GM13976 (cell line): ENCODE measurements at regions not wholly inside any gene's neighbourhood (a gene's known extent, or its start where the extent isn't known, plus 50 kb on each side); places are given as distances from the start of the nearest gene placed in this dataset.
"Not testable (repeated sequence)": the region's sequence is repeated elsewhere in the genome, so short reads cannot be mapped to it uniquely, and the experiment has no call there.

Experiments used
- DNase-seq: peaks from one replicate; pipeline ENCODE4 v3.0.0; 2012; ENCODE audit warnings: low spot score
- in situ Hi-C: fragments of 300-500 bp; cut with MboI; formaldehyde crosslinking; loops from one replicate; pipeline ENCODE4 v1.12.0; 2022; ENCODE audit warnings: low sequenced_read_pairs, mixed read lengths, inconsistent platforms; ENCODE audit not compliant: unreplicated experiment
- TF ChIP-seq, protein P1 (sequence below): IDR thresholded peaks from 2 replicates; pipeline ENCODE4 v1.5.1; 2012; ENCODE audit warnings: borderline replicate concordance, mild to moderate bottlenecking; ENCODE audit not compliant: insufficient read depth; ENCODE audit errors: extremely low read depth, missing control alignments, control extremely low read depth

- no peak for DNase-seq
- in situ Hi-C loops, result no loop called here
- TF ChIP-seq, protein P1, sequence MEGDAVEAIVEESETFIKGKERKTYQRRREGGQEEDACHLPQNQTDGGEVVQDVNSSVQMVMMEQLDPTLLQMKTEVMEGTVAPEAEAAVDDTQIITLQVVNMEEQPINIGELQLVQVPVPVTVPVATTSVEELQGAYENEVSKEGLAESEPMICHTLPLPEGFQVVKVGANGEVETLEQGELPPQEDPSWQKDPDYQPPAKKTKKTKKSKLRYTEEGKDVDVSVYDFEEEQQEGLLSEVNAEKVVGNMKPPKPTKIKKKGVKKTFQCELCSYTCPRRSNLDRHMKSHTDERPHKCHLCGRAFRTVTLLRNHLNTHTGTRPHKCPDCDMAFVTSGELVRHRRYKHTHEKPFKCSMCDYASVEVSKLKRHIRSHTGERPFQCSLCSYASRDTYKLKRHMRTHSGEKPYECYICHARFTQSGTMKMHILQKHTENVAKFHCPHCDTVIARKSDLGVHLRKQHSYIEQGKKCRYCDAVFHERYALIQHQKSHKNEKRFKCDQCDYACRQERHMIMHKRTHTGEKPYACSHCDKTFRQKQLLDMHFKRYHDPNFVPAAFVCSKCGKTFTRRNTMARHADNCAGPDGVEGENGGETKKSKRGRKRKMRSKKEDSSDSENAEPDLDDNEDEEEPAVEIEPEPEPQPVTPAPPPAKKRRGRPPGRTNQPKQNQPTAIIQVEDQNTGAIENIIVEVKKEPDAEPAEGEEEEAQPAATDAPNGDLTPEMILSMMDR, result no peak
Observed at GRCh38 chr3:56954125-56954524, 106.3 kb upstream of the SPATA12 start.

GRCh38 chr3:56952846-56953245 lies 107.6 kb upstream of the SPATA12 start:
- in situ Hi-C loops, result no loop called here
- TF ChIP-seq, protein P1, result no peak
- no peak for DNase-seq

DNA sequence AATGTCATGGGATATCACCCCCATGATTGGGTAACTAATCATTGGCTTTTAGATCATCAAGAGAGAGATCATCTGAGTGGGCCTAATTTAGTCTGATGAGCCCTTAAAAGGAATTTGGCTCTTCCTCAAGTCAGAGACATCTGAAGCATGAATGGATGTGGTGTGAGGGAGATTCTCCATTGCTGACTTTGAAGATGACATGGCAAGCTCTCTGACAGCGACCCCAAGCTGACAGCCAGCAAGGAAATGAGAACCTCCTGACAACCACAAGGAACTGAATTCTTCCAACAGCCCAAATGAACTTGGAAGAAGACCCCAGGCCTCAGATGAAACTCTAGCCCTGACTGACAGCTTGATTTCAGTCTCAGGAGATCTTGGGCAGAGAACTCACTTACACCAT lies 108.4 kb upstream of the SPATA12 start:
- in situ Hi-C loops, result no loop called here
- TF ChIP-seq, protein P1, result no peak
- DNase-seq, result no peak

DNA sequence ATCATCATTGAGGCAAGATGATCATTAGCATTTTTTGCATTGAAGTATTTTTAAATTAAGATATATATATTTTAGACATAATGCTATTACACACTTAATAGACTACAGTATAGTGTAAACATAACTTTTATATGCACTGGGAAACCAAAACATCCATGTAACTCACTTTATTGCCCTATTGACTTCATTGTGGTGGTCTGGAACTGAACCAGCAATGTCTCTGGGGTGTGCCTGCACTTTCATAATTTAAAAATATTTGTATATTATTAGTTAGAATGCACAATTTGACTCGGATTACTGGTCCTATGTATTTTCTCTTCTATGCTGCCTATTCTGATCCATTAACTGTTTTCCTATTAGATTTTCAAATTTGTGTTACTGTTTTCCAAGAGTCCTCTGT lies 109.1 kb upstream of the SPATA12 start:
- no peak for DNase-seq
- TF ChIP-seq, protein P1, result no peak
- in situ Hi-C loops, result no loop called here

GRCh38 chr3:56945378-56945777 lies 115.1 kb upstream of the SPATA12 start:
- in situ Hi-C loops, DNase-seq: not testable (repeated sequence)

DNA sequence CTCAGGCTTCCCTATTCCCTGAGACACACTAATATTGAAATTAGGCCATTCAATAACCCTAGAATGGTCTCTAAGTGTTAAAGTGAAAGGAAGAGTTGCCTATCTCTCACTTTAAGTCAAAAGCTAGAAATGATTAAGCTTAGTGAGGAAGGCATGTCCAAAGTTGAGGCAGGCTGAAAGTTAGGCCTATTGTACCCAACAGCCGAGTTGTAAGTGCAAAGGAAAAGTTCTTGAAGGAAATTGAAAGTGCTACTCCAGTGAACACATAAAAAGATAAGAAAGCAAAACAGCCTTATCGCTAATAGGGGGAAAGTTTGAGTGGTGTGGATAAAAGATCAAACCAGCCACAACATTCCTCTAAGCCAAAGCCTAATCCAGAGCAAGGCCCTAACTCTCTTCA lies 117.9 kb upstream of the SPATA12 start:
- in situ Hi-C loops, result no loop called here
- TF ChIP-seq, protein P1, result no peak
- no peak for DNase-seq

DNA sequence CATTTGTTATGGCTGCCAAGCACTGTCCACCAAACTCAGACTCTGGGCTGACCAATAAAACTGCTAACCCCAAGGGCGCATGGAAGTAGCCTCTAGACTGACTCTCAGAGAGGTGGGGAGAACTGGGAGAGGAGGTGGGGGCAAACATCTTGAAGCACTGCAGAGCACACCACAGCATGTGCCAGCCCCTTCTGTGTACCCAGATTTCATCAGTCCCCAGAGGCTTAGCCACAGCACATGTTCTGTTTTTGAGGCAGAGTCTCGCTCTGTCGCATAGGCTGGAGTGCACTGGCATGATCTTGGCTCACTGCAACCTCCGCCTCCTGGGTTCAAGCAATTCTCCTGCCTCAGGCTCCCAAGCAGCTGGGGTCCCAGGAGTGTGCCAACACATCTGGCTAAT lies 119.5 kb upstream of the SPATA12 start:
- DNase-seq, result no peak
- TF ChIP-seq, protein P1, result no peak
- in situ Hi-C loops, result no loop called here
